ENCODE measurements at regions not wholly inside any gene's neighbourhood (a gene's known extent, or its start where the extent isn't known, plus 50 kb on each side); places are given as distances from the start of the nearest gene placed in this dataset.

DNA sequence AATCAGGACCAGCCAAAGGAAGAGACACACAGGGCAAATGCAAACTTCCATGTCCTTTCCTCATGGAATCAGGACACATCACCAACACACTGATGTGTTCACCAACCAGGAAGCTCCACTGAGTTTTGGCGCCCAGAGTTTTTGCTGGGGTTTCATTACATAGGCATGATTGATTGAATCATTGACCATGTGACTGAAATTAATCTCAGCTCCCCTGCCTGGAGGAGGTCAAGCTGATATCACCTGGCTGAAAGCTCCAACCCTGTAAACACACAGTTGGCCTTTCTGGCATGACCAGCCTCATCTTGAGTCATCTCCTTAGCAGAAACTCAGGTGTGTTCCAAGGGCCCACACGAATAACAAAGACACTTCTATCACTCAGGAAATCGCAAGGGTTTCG, 133.2 kb downstream of the TRIM29 start:
- Histone ChIP-seq H3K27me3 (replicated peaks; ENCODE audit: control insufficient read depth, insufficient read depth, low read length) (no peaks in the 10 kb centered on the region), H3K4me3 (ENCODE audit: low read depth, low read length) (no peak overlapping the region), H3K9me3 (no peaks in the 10 kb centered on the region), H3K36me3 (ENCODE audit: control insufficient read depth, insufficient read depth, low read length) (no peaks in the 10 kb centered on the region), H3K4me1 (peaks cover 17% of the 10 kb centered on the region)
- Mint-ChIP-seq H3K27me3 (ENCODE audit: insufficient read depth, unreplicated experiment) (peaks cover 9% of the 10 kb centered on the region), H3K4me3 (ENCODE audit: unreplicated experiment) (no peak overlapping the region), H3K9me3 (ENCODE audit: unreplicated experiment) (no peaks in the 10 kb centered on the region), H3K4me1 (ENCODE audit: low read depth, unreplicated experiment) (peaks cover 23% of the 10 kb centered on the region), H3K36me3 (ENCODE audit: insufficient read depth, unreplicated experiment) (no peaks in the 10 kb centered on the region), H3K27ac (ENCODE audit: unreplicated experiment) (no peak overlapping the region)
- no TSS peak for BruUV-seq (replicated peaks)
- intact Hi-C loops (cut with micrococcal nuclease; ENCODE audit: unreplicated experiment), result no loop called here
- CTCF ChIA-PET, result no interaction called here
- DNase-seq, result no peak
- POLR2A ChIA-PET, result no interaction called here
- TF ChIP-seq, protein P1, sequence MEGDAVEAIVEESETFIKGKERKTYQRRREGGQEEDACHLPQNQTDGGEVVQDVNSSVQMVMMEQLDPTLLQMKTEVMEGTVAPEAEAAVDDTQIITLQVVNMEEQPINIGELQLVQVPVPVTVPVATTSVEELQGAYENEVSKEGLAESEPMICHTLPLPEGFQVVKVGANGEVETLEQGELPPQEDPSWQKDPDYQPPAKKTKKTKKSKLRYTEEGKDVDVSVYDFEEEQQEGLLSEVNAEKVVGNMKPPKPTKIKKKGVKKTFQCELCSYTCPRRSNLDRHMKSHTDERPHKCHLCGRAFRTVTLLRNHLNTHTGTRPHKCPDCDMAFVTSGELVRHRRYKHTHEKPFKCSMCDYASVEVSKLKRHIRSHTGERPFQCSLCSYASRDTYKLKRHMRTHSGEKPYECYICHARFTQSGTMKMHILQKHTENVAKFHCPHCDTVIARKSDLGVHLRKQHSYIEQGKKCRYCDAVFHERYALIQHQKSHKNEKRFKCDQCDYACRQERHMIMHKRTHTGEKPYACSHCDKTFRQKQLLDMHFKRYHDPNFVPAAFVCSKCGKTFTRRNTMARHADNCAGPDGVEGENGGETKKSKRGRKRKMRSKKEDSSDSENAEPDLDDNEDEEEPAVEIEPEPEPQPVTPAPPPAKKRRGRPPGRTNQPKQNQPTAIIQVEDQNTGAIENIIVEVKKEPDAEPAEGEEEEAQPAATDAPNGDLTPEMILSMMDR (IDR thresholded peaks at IDR 0.05; ENCODE audit: insufficient read depth in 1 of 2, low read depth in 1 of 2, low read length in 1 of 2, severe bottlenecking in 1 of 2, unreplicated experiment in 1 of 2), result no peak

DNA sequence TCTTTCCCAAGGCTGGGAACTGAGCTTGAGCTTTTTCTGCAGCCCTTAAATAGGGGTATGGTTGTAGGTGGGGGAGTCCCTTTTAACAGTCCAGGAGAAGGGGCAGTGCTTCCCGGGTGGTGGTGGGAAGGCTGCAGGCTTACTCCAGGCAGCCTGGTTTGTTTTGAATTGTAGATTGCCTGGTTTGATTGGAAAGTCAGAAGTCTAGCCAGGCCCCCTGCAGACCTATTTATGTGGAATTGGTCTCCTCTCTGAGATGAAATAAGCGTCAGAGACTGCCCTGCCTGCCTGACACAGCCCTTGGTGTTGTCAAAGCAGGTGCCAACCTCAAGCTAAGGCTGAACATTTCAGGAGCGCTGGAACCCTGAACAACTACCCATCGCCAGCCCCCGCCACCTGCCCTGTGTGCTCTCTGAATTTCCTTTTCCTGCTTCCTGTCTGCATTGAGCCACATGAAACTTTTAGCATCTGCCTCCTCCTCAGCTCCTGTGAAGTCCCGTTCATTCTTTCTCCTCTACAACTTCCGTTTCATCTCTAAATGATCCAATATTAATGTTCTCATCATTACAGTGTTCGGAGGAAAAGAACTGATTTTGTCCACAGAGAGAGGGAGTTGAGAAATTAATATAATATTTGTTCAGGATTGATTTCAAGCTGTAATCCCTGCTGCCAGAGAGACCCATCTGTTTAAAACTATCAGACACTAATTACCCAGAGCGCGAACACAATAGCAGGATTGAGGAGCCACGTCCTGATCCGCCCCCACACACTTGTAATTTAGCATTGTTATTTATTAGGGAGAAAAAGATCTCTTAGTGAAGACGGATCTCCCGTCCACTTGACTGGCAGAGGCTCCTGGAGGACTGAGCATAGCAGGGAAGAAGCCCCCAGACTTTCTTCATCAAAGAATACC, 136.5 kb downstream of the TRIM29 start:
- TF ChIP-seq, protein P1 (IDR thresholded peaks at IDR 0.05; ENCODE audit: insufficient read depth in 1 of 2, low read depth in 1 of 2, low read length in 1 of 2, severe bottlenecking in 1 of 2, unreplicated experiment in 1 of 2), result no peak
- ChIA-PET CTCF (interaction anchor here (1.8 kb wide), 1 partner anchor 107 kb away, joined by 8 read pairs; no protein-coding TSS in a partner anchor), POLR2A (no interaction called here)
- no peaks in the 10 kb centered on the region for H3K9me3 Mint-ChIP-seq (ENCODE audit: unreplicated experiment)
- no peak overlapping the region for H3K27ac Mint-ChIP-seq (ENCODE audit: unreplicated experiment)
- H3K4me1 Mint-ChIP-seq (ENCODE audit: low read depth, unreplicated experiment), result no peaks in the 10 kb centered on the region
- intact Hi-C loops (cut with micrococcal nuclease; ENCODE audit: unreplicated experiment), result no loop called here
- Histone ChIP-seq H3K4me3 (ENCODE audit: low read depth, low read length) (no peak overlapping the region), H3K4me1 (no peaks in the 10 kb centered on the region), H3K9me3 (no peaks in the 10 kb centered on the region), H3K27me3 (replicated peaks; ENCODE audit: control insufficient read depth, insufficient read depth, low read length) (no peaks in the 10 kb centered on the region), H3K36me3 (ENCODE audit: control insufficient read depth, insufficient read depth, low read length) (no peaks in the 10 kb centered on the region)
- no TSS peak for BruUV-seq (replicated peaks)
- H3K27me3 Mint-ChIP-seq (ENCODE audit: insufficient read depth, unreplicated experiment), result peaks cover 9% of the 10 kb centered on the region
- H3K36me3 Mint-ChIP-seq (ENCODE audit: insufficient read depth, unreplicated experiment), result no peaks in the 10 kb centered on the region
- H3K4me3 Mint-ChIP-seq (ENCODE audit: unreplicated experiment), result no peak overlapping the region
- peak in 1 of 2 experiments; percentile 7 for DNase-seq

DNA sequence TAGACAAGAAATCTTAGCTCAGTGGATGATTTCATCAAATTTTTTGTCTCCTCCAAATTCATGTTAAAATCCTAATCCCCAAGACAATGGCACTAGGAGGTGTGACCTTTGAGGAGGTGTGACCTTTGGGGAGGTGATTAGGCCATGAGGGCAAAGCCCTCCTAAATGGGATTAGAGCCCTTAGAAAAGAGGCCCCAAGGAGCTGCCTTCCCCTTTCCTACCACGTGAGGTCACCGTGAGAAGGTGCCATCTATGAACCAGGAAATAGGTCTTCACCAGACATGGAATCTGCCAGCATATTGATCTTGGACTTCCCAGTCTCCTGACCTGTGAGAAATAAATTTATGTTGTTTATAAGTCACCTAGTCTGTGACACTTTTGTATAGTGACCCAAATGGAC, 138.7 kb downstream of the TRIM29 start:
- Mint-ChIP-seq H3K27ac (ENCODE audit: unreplicated experiment) (no peak overlapping the region), H3K4me1 (ENCODE audit: low read depth, unreplicated experiment) (no peaks in the 10 kb centered on the region), H3K27me3 (ENCODE audit: insufficient read depth, unreplicated experiment) (peaks cover 9% of the 10 kb centered on the region), H3K36me3 (ENCODE audit: insufficient read depth, unreplicated experiment) (no peaks in the 10 kb centered on the region), H3K4me3 (ENCODE audit: unreplicated experiment) (no peak overlapping the region), H3K9me3 (ENCODE audit: unreplicated experiment) (no peaks in the 10 kb centered on the region)
- Histone ChIP-seq H3K4me1 (no peaks in the 10 kb centered on the region), H3K4me3 (ENCODE audit: low read depth, low read length) (no peak overlapping the region), H3K9me3 (no peaks in the 10 kb centered on the region), H3K36me3 (ENCODE audit: control insufficient read depth, insufficient read depth, low read length) (no peaks in the 10 kb centered on the region), H3K27me3 (replicated peaks; ENCODE audit: control insufficient read depth, insufficient read depth, low read length) (no peaks in the 10 kb centered on the region)
- no TSS peak for BruUV-seq (replicated peaks)
- CTCF ChIA-PET, result interaction anchor here (0.6 to 2.3 kb wide), 4 partner anchors 16 to 112 kb away, joined by 3 to 18 read pairs (median 4); no protein-coding TSS in a partner anchor
- intact Hi-C loops (cut with micrococcal nuclease; ENCODE audit: unreplicated experiment), result loop anchor here (1.0 to 10.0 kb wide), 4 partner anchors 109 to 333 kb away; no protein-coding TSS in a partner anchor
- POLR2A ChIA-PET, result no interaction called here
- TF ChIP-seq, protein P1 (IDR thresholded peaks at IDR 0.05; ENCODE audit: insufficient read depth in 1 of 2, low read depth in 1 of 2, low read length in 1 of 2, severe bottlenecking in 1 of 2, unreplicated experiment in 1 of 2), result peak; percentile 46 to 68
- peak in 1 of 2 experiments; percentile 52 for DNase-seq

Measured in Caco-2 (cell line).